Bone marrow (tissue), 2 donors: ENCODE measurements at regions not wholly inside any gene's neighbourhood (a gene's known extent, or its start where the extent isn't known, plus 50 kb on each side); places are given as distances from the start of the nearest gene placed in this dataset.

Experiments
- DNase-seq, 2 donors: peaks; one replicate each; lab custom pipeline; 2025; lab: John Stamatoyannopoulos, UW

DNA sequence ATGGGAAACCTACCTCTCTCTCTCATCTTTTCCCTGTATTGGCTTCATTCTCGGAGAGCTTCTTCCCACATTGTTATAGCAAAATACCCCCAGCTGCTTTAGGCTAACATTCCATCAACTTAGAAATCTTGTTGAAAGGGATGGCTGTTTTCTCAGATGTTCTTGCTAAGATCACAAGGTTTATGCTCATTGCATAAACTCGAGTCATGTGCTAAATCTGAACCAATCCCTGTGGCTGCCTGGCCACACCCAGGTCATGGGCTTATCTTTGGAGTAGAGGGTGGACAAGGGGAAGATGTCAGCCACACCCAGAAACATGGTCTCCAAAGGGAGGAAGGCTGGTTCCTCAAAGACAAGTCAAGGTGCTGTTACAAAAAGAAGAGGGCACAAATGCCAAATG, 150.6 kb upstream of the UMPS start:
- DNase-seq = no peak

DNA sequence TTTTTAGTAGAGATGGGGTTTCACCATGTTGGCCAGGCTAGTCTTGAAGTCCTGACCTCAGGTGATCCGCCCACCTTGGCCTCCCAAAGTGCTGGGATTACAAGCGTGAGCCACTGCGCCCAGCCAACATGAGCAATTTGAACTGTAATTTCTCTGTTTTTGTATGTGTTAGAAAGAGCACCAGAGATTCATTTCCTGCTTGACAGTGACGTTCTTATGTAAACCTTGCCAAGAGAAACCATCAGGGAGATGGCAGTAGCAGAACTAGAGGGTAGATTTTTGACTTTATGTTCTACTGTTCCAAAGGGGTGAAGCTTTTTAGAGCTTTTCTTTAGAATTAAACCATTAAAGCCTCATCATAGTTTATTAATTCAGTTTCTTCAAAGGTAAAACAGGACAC, 148.1 kb upstream of the UMPS start:
- DNase-seq = no peak

DNA sequence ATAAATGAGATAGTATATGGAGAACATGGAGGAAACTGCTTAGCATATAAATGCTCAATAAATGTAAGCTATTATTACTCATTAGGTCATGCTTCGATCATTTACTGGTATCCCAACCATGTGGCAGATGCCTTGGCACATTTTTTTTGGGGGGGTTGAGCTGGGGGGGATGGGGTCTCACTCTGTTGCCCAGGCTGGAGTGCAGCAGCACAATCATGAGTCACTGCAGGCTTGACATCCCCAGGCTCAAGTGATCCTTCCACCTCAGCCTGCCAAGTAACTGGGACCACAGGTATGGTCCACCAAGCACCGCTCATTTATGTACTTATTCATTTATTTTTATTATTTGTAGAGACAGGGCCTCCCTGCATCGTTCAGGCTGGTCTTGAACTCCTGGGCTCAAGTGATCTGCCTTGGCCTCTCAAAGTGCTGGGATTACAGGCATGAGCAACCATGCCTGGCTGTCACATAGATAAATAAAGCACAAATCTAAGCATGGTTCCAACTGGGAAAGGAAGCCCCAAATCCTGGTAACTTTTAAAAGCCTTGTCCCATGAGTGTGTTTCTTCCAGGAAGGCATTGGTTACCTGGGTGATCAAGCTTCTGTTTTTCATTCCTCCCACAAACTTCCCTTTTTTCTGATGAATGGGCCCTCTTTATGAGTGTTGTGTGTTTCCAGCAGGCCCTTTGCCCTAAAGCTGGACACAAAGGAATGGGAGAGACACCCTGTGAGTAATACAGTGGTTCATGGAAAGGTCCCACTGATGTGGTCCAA, 147.4 kb upstream of the UMPS start:
- DNase-seq = no peak

DNA sequence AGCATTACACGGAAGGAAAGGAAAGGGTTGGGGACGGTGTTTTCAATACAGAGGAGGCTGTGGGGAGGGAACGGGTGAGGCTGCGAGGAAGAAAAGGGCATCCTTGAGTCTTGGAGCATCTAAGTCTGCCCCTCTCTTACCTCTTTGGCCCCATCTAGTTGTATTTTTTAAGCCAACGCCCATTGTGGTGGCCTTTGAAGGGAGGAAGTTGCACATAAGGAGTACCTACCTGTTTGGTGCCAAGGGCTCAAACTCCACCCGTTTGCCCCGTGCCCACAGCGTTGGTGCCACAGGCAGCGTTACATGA, 146.1 kb upstream of the UMPS start:
- DNase-seq = no peak

DNA sequence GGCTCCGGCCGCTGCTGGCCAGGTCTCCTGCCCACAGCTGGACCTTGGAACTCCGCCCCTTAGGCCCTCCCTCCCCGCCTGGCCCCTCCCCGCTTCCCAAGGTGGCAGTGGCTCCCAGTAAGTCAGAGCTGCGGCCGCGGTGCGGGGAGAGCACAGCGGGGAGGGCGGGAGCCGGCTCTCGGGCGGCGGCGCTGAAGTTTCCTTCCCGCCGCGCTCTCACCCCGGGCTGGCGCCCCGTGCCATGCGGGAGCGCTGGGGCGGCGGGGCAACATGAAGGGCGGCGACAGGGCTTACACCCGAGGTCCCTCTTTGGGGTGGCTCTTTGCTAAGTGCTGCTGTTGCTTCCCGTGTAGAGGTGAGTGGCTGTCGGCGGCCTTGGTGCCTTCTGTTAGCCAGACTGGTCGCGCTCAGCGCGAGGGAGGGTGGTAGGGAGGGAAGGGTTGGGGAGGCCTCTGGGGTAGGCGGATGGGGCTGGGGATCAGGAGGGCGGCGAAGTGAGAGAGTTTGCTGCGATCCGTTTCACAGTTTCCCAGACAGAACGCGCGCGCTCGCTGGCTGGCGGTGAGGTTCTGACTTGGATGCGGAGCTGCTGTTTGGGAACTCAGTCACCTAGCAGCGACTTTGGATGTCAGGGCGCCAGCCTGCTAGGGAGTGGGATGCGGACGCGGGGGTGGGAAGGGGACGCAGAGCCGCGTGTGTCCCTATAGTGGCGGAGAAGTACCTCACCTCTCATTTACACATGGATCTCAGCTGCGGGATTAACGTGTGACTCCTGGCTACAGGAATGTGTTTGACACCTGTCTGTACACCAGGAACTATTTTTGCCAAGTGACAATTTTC, 145.5 kb upstream of the UMPS start:
- no peak for DNase-seq

DNA sequence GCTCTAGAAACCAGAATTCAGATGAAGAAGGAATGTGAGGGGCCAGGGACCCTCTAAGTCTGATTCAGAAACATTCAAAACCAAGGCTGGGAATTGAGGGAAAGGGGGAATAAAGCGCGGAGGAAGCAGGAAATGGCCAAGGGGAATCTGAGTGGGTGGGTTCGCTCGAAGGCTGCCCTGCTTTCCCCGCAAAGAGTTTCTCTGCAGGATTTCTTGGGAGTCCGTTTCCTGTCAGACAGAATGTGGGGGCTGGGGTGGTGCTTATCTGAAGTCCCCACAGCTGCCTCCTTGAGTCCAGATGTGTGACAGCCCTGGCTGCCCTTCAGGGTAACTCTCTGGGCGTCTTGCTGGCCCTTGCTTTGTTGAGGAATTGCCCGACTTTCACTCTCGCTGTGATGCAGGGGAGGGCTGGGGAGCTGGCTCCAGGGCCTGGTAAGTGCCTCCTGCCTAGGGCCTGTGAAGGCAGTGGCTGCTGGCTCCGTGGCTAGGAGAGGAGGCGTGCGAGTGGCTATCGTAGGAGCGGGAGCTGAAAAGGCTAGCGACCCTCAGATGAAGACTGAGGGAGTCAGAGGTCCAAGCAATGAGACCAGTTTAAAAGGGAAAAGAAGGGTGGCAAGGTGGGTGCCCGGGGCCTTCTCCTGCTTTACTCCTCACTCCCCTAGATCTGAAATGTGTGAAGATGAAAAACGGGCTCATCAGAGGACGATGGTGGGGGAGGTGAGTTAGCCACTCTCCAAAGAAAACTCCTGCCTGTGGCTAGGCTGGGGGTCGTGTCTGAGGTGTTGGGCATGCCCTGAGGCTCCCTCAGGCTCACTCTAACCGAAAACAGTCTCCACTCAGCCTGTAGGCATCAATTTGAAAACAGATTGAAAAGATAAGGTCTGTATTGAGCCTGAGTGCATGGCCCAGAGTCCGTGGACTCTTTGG, 143.9 kb upstream of the UMPS start:
- DNase-seq = no peak

DNA sequence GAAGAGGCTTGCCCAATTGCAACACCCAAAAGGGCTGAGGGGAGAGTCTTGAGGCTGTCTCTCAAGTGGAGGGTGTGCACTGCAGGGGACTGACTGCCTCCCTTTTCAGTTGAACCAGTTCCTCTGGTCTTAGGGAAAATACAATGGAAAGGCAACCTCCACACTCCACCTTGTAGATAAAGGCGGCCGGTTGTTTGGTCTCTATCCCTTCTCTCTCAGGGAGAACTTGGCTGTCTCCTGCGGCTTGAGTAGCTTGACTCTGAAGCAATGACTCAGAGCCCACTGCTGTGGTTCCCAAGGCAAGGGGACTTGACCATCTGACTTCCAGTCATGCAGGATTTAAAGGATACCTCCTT, 143.2 kb upstream of the UMPS start:
- no peak for DNase-seq

DNA sequence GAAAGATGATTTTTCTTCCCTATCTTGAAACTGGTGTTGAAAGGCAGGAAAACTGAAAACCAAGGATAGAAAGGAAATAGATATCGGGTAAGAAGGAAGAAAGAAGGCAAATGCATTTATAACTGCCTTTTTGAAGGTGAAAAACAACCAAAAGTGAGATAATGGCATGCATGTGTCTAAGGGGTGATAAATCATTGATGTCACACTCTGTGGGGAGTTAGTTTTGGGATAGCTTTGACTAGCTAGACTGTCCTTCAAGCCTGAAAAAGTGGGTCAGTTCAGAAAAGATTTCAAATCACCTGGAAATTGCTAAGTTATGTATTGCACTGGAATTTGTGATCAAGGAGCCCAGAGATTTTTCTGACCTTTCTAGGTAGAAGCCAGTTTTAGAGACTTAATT, 142.2 kb upstream of the UMPS start:
- DNase-seq = no peak

DNA sequence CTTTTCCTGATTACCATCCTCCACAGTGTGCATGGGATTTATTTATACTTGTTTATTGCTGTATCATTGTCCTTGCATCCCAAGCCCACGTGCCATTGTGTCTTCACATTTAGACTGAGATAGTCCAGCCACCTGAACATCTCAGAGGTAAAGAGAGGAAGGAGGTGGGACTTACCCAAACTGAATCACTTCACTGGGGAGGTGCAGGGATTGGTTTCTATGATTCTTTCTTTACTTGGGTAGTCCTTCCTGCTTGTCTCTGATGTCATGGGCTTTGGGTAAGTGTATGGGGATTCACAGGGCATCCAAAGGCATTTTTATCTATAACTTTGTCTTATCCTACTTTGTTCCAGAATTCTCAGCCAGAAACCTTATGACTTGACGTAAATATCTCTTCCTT, 141.5 kb upstream of the UMPS start:
- DNase-seq = no peak

DNA sequence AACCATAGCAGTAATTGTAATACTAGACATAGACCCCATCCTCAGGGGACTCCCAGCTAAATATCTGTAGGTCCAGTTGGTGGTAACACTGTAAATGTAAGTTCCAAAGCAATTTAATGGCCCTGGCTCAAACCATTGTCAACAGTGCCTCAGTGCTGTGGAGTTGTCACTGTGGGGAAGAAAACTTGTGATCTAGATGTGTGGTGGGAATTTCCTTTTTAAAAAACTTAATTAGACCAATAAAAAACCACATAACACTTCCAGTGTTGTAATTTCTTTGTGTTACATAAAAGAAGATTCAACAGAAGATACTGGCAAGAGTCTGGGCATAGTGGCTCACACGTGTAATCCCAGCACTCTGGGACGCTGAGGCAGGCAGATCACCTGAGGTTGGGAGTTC, 138.6 kb upstream of the UMPS start:
- no peak for DNase-seq

DNA sequence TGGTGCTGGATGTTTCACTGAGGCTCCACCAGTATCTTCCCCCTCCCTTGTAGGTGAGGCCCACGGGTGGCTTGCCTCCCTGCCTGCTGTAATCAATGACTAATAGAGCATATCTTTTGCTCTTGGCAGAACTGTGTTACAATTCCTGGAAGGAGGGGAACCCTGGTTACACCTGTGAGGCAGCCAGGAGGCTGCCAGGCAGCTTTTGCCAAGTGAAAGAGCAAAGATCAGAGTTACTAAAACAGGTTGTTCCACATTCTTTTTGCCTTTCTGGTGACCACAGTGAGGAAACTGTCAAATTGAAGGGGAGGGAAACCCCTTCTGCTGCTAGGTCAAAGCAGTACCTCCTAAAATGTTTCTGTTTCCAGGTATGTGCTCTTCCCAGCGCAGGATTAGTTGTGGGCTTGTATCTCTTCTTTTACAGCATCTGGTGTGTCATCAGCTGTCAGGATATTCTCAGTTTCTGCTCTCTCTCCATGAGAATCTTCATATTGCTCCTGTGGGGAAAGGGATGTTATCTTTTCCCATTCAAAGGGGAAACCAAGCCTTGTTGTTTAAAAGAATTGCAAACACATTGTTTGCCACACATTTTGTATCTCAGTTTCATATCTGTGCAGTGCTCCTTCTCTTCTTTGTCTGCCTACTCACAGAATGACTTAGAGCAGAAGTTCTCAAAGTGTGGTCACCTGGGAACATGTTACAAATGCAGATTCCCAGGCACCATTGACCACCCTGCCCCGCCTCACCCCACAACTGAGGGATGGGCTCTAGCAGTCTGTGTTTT, 137.4 kb upstream of the UMPS start:
- no peak for DNase-seq

DNA sequence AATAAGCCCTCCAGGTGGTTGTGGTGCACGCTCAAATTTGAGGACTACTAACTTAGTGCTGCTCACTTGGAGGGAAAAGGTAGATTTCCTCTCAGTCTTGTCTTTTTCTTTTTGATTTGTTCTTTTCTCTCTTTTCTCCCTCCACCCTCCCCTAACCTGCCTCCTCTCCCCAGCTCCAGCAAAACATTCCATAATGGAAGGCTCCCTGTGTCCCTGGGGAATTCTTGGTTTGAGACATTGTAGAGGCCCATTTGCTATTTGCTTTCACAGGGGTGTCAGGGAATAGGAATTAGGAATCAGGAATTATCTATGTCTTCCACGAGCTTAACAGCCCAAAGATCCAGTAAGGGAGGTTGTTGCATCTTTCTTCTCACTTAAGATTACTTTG, 136.8 kb upstream of the UMPS start:
- no peak for DNase-seq

DNA sequence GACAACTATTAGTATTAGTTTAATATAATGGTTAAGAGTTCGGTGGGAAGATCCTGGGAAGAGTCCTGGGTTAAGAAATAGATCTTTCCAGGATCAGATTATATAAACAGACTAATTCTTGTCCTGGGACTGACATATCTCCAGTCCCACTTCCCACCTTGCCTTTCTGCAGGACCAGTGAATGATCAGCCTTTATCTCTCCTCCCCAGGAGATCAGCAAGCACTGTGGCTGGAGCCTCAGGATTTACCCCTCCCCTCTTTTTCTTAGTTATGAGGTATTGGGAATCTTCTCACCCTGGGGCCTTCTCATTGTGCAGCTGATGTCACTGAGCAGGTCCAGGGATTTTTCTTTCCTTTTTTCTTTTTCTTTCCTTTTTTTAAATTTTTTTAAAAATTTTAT, 135.7 kb upstream of the UMPS start:
- no peak for DNase-seq

DNA sequence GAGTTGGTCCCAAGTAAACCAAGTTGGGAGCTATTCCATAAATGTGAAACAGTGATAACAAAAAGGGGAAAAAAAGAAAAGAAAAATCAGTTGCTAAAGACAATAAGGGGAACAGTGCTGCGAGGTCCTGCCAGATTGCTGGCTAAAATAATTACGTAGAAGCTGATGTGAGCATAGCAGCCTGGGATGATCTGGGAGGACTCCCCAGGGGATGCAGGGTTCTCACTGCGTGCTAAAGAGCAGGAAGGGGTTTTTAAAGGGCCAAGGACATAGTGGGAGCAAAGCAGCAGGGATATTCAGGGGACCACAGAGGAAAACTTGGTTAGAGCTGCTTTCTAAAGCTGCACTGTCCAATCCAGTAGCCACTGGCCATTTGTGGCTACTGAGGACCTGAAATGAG, 133.0 kb upstream of the UMPS start:
- no peak for DNase-seq

DNA sequence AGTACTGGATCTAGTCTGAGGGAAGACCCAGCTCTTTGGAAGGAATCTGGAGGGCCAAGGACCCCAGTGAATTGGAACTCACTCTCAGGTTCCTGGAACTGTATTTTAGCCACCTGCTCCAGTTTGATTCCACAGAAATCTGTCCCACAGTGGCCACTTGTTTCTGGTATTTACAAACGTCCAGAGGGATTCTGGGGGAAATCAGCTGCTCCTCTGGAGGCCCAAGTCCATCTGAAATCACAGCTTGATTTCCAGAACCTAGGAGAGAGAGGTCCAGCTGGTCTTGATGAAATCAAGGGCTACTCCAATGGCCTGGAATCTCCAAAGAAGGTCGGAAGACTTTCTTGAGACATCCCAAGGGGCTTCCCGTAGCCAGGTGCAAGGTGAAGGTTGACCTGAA, 132.3 kb upstream of the UMPS start:
- no peak for DNase-seq

DNA sequence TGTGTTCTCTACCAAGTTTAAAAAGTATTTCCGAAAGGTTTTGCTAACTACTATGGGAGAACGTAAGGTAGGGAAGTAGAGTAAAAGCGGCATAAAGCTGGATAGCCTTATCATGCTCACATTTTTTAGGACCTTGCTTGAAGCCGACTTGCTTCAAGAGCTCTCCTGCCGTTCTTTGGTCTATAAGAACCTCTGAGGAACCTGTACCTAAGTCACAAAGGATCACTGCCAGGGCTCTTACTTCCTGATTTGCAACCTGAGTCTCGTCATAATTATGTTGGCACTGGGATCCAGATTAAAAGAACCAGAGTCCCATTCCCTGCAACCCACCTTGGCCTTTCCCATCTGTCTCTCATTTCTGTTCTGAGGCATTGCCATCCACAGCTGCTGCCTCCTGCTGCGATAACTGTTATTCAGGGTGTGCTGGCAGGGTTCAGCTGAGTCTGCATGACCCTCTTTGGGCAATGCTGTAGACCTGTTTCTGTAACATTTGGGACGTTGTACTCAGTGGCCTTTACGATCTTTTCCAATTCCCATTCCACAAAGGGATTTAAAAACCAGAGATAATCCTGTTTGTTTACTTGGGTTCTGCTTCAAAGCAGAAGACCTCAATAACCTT, 131.0 kb upstream of the UMPS start:
- DNase-seq = no peak

DNA sequence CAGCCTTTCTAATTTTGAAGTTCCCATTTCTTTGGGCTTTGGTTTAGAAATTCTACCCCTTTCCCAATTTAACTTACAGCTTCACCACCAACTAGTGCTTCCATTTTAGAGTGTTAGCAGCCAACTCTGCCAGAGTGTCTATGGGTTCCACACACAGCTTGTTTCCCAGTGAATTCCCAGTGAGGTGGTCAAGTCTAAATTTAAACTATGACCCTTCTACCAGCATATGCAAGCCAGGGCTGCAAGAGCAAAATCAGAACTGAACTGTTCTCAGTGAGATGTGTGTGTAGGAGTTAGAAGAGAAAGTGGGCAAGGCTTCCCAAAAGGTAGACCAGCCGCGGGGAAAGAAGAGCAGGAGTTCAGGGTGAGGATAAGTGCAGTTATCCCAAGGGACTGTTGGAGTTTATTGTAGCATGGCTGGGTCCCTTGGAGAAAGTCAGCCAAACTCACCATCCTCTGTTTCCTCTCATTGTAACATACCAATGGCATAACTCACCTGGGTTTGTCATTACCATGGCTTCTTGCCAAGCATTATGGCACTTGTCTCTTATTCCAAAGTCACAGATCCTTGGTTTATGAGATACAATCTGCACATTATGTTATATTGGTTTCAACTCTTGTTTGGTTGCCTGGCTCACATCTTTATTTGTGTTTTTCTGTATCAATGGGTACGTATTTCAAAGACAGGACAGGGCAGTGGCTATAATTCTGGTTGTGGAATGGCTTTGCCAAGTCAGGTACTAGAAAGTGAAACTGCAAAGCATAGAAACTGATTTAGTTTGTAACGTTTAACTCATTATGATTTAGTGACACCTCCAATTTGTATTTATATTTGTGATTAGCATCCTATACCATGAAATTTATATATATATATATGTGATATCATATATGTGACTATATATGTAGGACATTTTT, 130.2 kb upstream of the UMPS start:
- no peak for DNase-seq

DNA sequence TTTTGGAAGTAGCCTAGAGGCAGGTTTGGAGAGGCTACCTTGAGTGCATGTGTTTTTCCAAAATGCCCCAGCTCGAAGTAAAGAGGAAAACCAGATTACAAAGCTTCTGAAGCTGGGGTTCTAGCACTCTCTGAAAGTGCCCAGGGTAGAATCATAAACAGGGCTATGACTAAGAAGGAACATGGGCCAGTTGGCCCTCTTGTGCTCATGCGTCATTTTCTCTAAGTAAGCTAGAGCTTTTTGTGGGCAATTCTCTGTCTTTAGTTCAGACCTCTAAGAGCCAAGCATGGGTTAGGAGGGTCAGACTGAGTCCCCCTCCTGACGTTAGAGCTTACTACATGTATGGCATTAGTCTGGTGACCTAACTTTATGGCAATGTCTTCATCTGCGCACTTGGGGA, 129.5 kb upstream of the UMPS start:
- no peak for DNase-seq

DNA sequence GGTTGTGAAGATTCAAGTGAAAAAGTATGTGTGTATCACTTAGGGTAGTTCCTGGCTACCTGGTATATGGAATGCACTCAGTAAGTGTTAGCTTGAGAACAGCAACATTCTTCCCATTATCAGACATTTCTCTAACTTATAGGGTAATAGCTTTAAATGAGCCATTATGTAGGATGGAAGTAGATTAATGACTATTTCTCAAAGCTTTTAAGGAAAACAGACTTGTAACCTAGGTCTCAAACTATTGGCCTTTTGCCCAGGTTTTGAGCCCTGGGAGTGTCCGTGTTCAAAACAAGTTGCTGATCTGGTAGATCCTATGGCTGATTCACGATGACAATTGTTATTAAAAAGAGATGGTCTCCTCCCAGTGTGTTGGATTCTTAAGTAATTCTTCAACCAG, 129.1 kb upstream of the UMPS start:
- no peak for DNase-seq

DNA sequence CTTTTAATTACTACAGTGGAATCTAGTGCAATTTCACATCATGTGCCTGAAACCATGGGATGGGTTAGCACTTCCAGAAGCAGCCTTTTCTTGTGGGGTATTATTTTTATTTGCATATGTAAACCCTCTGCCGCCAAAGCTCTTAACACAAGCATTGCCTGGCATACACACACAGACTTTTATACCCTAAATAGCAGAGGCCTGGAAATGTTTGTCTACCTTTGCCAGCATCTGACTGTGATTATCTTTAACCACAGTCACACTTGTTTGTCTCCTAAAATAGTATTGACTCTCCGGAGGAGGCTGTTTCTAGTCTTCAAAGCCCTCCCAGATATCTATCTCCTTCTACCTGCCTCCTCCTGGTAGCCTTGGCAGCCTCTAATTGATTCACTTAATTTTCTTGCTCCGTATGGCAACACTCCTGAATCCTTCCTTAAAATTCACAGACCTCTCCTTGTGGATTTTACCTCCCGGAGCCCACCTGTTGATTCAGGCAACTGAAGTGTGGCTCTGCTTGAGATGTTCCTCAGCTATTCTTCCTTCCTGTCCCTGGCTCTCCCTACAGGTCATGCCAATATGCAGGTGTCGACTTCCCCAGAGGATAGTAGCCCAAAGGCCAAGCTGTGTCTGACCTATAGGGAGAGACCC, 127.1 kb upstream of the UMPS start:
- DNase-seq = no peak
